IgD-negative memory B cell (primary cell): ENCODE measurements at regions not wholly inside any gene's neighbourhood (a gene's known extent, or its start where the extent isn't known, plus 50 kb on each side); places are given as distances from the start of the nearest gene placed in this dataset.

Experiments
- H3K27ac Mint-ChIP-seq, 3 donors: one replicate each; pipeline ENCODE4 v1.8.0; 2020 to 2022; ENCODE audit warnings: mild to moderate bottlenecking in 3 of 3, mixed read lengths in 3 of 3, moderate library complexity in 1 of 3
- H3K27me3 Mint-ChIP-seq: one replicate; pipeline ENCODE4 v1.8.0; 2021; ENCODE audit warnings: mixed read lengths
- H3K36me3 Mint-ChIP-seq: one replicate; pipeline ENCODE4 v1.8.0; 2020; ENCODE audit warnings: mild to moderate bottlenecking, mixed read lengths
- H3K4me1 Mint-ChIP-seq, 3 donors: one replicate each; pipeline ENCODE4 v1.8.0; 2020 to 2022; ENCODE audit warnings: mixed read lengths in 3 of 3, mild to moderate bottlenecking in 1 of 3
- H3K4me3 Mint-ChIP-seq, 4 donors: one replicate each; pipeline ENCODE4 v1.8.0; 2020 to 2022; ENCODE audit warnings: mild to moderate bottlenecking in 4 of 4, mixed read lengths in 4 of 4, moderate library complexity in 3 of 4
- H3K9me3 Mint-ChIP-seq, 3 donors: one replicate each; pipeline ENCODE4 v1.8.0; 2020 to 2021; ENCODE audit warnings: mixed read lengths in 3 of 3, mild to moderate bottlenecking in 1 of 3

DNA sequence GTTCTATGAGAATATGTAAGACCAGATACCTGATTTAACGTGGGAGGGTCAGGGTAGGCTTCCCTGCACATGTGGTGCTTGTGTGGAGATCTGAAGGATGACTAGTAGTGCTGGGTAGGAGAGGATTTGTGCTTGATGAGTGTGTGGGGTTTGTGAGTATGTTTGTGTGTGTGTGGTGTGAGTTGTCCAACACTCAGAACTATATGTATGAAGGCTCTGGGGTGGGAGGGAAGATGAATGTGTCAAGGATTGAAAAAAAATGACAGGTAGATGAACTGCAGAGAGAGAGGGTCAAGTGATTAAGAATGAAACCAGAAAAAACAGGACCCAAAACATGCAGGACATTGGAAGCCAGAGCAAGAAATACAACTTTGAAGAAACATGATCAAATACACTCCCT is 154.6 kb upstream of the NR3C1 start:
- H3K36me3 Mint-ChIP-seq = peaks cover 1% of the 10 kb centered on the region
- H3K27me3 Mint-ChIP-seq = no peaks in the 10 kb centered on the region
- no peaks in the 10 kb centered on the region for H3K9me3 Mint-ChIP-seq
- no peak overlapping the region for H3K4me3 Mint-ChIP-seq
- no peak overlapping the region for H3K27ac Mint-ChIP-seq
- no peaks in the 10 kb centered on the region for H3K4me1 Mint-ChIP-seq

DNA sequence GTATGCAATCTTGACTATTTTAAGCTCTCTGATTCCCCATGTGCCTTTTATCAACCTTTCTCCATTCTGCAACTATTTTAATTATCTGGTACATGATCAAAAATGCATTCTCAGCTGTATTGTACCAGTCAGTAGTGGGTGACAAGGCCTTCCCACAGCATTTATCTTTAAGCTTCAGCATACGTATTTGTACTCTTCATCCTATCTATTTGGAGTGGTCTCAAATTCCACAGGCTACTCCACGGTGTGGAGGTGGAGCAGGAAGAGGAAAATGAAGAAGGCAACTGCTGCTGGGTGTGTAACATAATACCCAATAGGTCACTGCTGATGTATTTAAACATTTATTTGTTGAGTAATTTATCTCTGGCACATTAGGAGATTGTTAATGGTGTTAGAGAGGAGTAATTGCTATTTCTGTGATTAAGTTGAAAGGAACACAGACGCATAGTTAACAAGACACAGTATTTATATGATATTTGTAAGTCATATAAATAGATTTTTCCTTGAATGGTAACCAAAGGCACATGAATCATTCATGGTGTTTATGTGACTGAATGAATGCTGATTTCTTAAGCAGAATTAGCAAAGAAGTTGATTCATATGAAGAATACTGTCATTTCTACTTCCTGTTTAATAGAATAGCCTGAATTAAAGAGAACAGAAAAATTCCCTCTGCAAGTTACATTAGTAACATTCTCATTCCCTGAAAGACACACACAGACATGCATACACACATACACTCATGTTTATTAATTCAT is 153.8 kb upstream of the NR3C1 start:
- Mint-ChIP-seq H3K4me3 (no peak overlapping the region), H3K27ac (no peak overlapping the region), H3K4me1 (no peaks in the 10 kb centered on the region), H3K36me3 (peaks cover under 1% of the 10 kb centered on the region), H3K9me3 (no peaks in the 10 kb centered on the region), H3K27me3 (no peaks in the 10 kb centered on the region)

DNA sequence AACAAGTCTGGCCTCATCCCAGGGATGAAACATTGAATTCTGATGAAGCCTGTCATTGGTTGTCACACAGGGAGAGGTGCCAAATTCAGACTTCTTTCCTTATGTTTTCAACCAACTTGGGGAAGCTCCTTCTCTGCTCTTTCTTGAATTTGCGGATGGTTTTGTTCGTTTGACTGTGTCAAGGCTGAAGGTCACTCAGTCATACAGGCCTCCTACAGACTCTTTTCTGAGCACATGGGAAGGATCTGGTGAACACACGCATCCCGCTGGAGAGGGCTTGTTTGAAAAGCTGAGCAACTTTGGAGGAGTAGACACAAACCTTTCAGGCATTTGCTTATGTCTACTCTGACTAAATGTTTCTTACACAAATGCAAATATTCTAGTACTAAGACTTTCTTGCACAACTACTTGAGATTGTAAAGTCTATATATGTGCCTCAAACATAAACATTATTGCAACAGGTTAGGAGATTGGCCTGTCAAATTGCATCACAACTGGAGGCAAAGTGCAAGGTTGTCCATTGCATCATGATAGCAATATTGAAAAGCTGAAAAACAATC is 151.5 kb upstream of the NR3C1 start:
- no peaks in the 10 kb centered on the region for H3K27me3 Mint-ChIP-seq
- no peaks in the 10 kb centered on the region for H3K9me3 Mint-ChIP-seq
- H3K36me3 Mint-ChIP-seq = no peaks in the 10 kb centered on the region
- H3K4me1 Mint-ChIP-seq = no peaks in the 10 kb centered on the region
- H3K4me3 Mint-ChIP-seq = no peak overlapping the region
- no peak overlapping the region for H3K27ac Mint-ChIP-seq

DNA sequence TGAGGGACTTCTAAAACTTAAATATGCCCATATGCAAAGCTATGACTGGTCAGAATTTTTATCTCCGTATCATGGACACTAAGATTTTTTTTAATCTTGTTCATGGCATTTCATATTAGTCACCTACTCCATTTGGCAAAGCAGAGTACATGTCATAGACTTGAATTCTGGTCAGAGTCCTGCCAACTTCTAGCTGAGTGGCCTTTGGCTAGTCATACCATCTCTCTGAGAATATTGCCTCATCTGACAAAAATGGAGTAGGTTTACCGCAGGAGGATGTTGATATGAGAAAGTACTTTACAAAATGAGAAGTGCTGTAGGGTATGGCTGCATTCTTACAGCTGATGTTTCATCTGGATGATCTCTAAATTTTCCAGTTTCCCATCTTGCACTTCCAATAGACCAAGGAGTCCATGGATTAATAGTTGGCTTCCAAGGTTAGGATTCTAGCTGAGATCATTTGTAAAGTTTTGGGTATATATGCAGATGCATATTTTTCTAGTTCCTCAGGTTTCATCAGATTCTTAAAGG is 150.8 kb upstream of the NR3C1 start:
- H3K27ac Mint-ChIP-seq = no peak overlapping the region
- H3K36me3 Mint-ChIP-seq = no peaks in the 10 kb centered on the region
- H3K27me3 Mint-ChIP-seq = no peaks in the 10 kb centered on the region
- no peaks in the 10 kb centered on the region for H3K4me1 Mint-ChIP-seq
- no peaks in the 10 kb centered on the region for H3K9me3 Mint-ChIP-seq
- no peak overlapping the region for H3K4me3 Mint-ChIP-seq

DNA sequence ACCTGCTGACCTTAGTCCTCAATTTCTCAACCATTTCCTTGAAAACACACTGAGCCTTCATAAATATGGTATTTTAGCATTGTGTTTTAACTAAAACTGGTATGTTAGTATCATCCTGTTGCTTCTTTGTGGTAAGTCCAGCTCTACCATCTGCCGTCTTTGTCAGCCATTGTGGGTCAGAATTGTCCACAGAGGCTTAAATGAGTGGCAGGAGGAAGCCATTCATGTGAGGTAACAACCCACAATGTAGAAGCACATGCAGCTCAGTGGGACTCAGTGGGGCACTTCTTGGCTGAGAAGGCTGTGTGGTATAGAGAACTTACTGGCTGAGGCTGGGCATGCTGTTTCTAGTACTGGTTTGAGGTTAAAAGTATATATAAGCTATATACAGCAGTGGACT is 149.2 kb upstream of the NR3C1 start:
- H3K4me3 Mint-ChIP-seq = no peak overlapping the region
- no peaks in the 10 kb centered on the region for H3K4me1 Mint-ChIP-seq
- H3K27me3 Mint-ChIP-seq = no peaks in the 10 kb centered on the region
- no peak overlapping the region for H3K27ac Mint-ChIP-seq
- no peaks in the 10 kb centered on the region for H3K36me3 Mint-ChIP-seq
- peaks cover 0 to 4% (median 0%) of the 10 kb centered on the region in 3 donors for H3K9me3 Mint-ChIP-seq

DNA sequence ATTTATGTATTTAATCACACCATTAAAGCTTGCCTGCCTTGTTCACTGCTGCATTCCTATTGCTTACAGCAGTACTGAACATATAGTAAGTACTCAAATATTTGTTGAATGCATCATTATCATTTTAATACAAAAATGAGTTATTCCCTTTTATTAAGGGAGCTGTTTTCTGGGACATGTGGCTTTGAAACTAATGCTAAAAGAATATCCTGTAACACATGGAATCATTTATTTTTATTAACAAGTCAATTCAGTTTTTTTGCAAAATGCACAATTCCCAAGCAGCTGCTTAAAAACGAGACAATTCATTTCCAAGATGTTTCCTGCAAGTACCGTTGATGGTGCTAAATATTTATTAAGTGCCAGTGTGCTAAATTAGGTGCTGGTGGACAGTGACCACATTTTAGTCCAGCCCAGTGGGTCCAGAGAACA is 148.3 kb upstream of the NR3C1 start:
- Mint-ChIP-seq H3K27me3 (no peaks in the 10 kb centered on the region), H3K27ac (no peak overlapping the region)

DNA sequence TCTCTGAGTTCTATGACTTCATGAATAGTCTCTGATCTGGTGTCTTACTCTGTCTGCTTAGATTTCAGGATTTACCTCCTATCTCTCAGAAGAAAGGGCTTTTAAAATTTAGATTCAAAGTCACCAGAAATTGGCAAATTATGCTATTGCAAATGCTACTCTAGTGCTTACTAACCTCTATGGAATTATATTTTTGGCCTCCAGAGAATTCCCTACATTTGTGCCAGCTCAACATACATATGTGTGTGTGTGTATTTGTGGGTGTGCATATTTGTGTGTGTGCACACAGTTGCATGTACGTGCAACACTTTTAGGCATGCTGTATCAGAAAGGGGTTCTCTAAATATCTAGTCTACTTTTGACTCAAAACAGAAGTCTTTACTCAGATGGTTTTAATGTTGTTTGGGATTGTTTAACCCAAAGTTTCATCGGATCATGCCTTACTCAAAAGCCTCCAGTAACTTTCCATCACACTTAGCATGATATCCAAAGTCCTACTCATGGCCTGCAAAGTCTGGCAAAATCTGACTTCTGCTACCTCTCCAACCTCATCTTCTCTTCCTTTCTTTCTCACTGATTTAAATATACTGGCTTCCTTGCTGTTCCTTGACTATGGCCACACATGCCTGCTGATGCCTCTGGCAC is 147.6 kb upstream of the NR3C1 start:
- Mint-ChIP-seq H3K4me3 (no peak overlapping the region), H3K9me3 (peaks cover 1 to 11% (median 5%) of the 10 kb centered on the region in 3 donors), H3K4me1 (no peaks in the 10 kb centered on the region), H3K36me3 (no peaks in the 10 kb centered on the region), H3K27ac (no peak overlapping the region), H3K27me3 (no peaks in the 10 kb centered on the region)

More for the DNA sequence above, 148.3 kb upstream of the NR3C1 start:
- no peaks in the 10 kb centered on the region for H3K4me1 Mint-ChIP-seq
- H3K36me3 Mint-ChIP-seq = no peaks in the 10 kb centered on the region
- H3K9me3 Mint-ChIP-seq = peaks cover 1 to 11% (median 5%) of the 10 kb centered on the region in 3 donors
- no peak overlapping the region for H3K4me3 Mint-ChIP-seq

DNA sequence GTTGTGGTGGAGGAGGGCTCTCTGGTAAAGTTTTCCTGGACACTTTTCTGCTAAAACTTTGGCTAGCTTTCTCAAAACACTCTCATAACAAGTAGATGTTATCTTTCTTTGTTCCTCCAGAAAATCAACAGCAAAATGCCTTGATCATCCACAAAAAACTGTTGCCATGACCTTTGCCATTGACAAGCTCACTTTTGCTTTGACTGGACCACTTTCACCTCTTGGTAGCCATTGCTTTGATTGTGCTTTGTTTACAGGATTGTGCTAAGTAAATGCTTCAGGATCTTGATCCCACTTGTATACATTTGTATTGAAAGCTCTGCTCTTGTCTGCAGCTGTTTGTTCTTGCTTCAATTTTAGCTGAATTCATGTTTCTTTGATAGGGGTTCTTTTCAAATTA is 143.9 kb upstream of the NR3C1 start:
- Mint-ChIP-seq H3K9me3 (peaks cover 1 to 11% (median 5%) of the 10 kb centered on the region in 3 donors), H3K27me3 (no peaks in the 10 kb centered on the region), H3K4me1 (no peaks in the 10 kb centered on the region), H3K4me3 (no peak overlapping the region), H3K36me3 (no peaks in the 10 kb centered on the region), H3K27ac (no peak overlapping the region)

DNA sequence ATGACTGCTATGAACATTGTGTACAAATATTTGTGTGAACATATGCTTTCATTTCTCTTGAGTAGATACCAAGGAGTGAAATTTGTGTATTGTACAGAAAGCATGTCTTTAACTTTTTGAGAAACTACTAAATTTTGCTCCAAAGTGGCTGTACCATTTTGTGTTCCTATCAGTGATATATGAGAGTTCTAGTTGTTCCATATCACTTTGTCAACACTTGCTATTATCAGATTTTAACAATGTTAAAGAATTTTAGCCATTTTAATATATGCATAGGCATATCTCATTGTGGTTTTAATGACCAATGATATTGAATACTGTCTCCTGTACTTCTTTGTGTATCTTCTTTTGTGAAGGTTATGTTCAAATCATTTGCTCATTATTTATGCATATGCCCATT is 142.9 kb upstream of the NR3C1 start:
- H3K4me1 Mint-ChIP-seq = no peaks in the 10 kb centered on the region
- no peaks in the 10 kb centered on the region for H3K36me3 Mint-ChIP-seq
- H3K4me3 Mint-ChIP-seq = no peak overlapping the region
- no peak overlapping the region for H3K27ac Mint-ChIP-seq
- H3K27me3 Mint-ChIP-seq = no peaks in the 10 kb centered on the region
- H3K9me3 Mint-ChIP-seq = peaks cover 1 to 11% (median 5%) of the 10 kb centered on the region in 3 donors

DNA sequence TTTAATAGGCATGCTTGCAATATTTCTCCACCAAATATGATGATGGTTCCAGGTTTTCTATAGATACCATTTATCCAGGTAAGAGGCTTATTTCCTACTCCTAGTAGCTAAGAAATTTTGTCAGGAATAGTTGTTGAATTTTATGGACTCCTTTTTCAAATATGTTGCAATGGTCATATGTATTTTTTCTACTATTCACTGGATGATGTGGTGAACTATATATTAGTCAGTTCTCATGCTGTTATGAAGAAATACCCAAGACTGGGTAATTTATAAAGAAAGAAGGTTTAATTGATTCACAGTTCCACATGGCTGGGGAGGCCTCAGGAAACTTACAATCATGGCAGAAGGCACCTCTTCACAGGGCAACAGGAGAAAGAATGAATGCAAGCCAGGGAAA is 141.1 kb upstream of the NR3C1 start:
- Mint-ChIP-seq H3K27ac (no peak overlapping the region), H3K9me3 (peaks cover 1 to 13% (median 5%) of the 10 kb centered on the region in 3 donors), H3K4me1 (no peaks in the 10 kb centered on the region), H3K27me3 (no peaks in the 10 kb centered on the region), H3K36me3 (no peaks in the 10 kb centered on the region), H3K4me3 (no peak overlapping the region)

DNA sequence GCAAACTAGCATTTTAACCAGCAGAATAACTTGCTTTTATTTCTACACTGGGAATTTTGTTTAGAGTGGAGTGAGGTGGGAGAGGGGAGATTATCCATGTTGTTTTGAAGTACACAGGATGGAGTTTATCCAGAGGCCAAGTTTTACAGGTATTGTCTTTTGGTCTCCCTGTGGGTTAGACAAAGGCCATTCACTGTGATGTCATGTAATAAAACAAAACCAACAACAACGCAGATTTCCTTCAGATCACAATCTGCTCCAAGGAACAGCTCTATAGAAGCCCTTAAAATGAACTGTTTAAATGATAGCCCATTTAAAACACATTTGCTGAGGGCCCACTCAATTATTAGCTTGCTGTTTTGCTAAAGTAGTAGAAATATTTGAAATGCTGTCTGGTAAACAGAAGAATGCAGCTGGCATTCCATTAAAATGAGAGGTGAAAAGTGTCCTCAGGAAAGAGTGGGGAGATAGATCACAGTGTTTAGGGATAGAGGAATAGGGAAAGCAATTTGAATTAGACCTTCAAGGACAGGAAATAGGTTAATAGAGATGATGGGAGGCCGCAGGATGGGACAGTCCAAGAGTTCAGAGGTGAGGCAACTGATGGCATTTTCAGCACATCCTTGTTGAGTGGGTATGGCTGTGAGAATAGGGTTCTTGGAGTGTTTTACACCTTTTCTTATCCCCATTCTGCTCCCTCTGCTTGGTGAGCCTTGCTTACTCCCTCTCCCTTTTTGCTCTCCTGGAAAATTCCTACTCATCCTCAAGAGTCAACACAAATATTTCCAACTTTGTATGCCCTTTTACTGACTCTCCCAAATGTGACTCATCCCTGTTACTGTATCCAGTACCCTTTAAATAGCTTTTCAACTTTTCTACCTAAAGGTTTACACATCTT is 140.1 kb upstream of the NR3C1 start:
- H3K36me3 Mint-ChIP-seq = no peaks in the 10 kb centered on the region
- H3K4me1 Mint-ChIP-seq = no peaks in the 10 kb centered on the region
- no peak overlapping the region for H3K4me3 Mint-ChIP-seq
- no peaks in the 10 kb centered on the region for H3K27me3 Mint-ChIP-seq
- no peak overlapping the region for H3K27ac Mint-ChIP-seq
- peaks cover 1 to 12% (median 5%) of the 10 kb centered on the region in 3 donors for H3K9me3 Mint-ChIP-seq

DNA sequence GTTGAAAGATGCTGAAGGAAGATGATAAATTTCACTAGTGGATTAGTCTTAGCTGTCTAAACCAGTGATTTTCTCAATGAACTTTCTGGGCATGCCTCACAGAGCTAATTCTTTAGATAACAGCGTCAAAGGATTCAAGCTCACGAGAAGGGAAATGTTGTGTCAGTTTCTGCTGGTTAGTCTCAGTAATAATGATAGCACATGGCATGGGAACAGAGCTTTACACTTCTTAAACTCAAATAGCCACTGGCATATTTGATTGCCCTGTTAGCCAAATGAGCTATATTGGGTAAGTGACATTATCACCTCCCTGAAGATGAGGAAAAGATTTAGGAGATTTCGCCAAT is 139.3 kb upstream of the NR3C1 start:
- Mint-ChIP-seq H3K27me3 (no peaks in the 10 kb centered on the region), H3K4me3 (no peak overlapping the region), H3K27ac (no peak overlapping the region), H3K36me3 (no peaks in the 10 kb centered on the region), H3K4me1 (no peaks in the 10 kb centered on the region), H3K9me3 (peaks cover 1 to 12% (median 7%) of the 10 kb centered on the region in 3 donors)

DNA sequence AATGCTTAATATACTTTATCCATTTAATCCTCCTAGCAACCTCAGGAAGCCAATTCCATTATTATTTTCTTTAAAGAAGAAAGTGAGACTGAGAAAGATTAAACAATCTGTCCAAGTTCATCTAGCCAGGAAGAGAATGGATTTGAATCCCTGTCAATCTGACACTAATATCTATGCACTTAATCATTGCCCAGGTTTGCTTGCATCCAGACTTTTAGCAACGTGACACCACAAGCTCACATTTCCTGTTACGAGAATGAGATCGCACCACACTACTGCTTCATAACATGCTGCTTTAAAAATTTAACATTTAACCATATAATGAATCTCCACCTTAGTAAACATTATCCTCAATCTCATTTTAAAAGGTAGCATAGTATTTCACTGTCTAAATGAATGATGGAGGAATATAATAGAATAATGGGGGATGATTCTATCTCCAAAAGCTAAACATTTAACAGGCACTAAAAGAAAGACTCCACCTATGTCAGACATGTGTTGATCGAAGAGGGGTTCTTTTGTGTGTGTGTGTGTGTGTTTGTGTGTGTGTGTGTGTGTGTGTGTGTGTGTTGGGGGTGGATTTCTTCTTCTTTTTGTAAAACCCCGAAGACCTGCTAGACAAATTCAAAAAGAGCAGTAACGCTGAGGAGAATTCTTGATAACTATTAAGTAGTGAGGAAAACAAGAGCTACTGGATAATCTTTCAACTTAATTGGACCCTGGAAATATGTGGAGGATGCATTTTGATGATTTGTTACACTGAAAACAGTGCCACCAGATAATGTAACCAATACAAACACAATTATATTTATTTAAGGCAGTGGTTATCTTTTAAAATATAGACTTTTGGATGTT is 138.7 kb upstream of the NR3C1 start:
- H3K27ac Mint-ChIP-seq = no peak overlapping the region
- peaks cover 0 to 6% (median 2%) of the 10 kb centered on the region in 3 donors for H3K9me3 Mint-ChIP-seq
- H3K4me3 Mint-ChIP-seq = no peak overlapping the region
- H3K4me1 Mint-ChIP-seq = no peaks in the 10 kb centered on the region
- H3K36me3 Mint-ChIP-seq = no peaks in the 10 kb centered on the region
- H3K27me3 Mint-ChIP-seq = no peaks in the 10 kb centered on the region

DNA sequence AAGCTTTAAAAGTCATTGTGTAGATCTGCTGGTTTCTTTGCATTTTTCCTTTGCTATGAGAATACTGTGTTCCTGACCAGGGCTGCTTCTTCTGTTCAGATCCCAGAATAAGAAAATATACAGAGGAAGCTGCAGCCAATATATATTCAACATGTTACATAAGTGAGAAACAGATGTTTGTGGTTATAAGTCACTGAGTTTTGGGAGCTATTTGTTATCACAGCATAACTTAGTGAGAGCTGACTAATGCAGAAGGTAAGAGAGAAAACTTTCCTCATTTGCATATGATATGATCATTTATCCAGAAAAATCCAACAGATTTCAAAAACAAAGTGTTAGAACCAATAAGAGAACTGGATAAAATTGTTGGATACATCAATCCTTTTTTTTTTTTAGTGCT is 136.3 kb upstream of the NR3C1 start:
- no peak overlapping the region for H3K4me3 Mint-ChIP-seq
- no peaks in the 10 kb centered on the region for H3K4me1 Mint-ChIP-seq
- peaks cover 0 to 4% (median 2%) of the 10 kb centered on the region in 3 donors for H3K9me3 Mint-ChIP-seq
- H3K27me3 Mint-ChIP-seq = no peaks in the 10 kb centered on the region
- H3K27ac Mint-ChIP-seq = no peak overlapping the region
- H3K36me3 Mint-ChIP-seq = no peaks in the 10 kb centered on the region
